KMS-11 (cell line): ENCODE measurements at regions not wholly inside any gene's neighbourhood (a gene's known extent, or its start where the extent isn't known, plus 50 kb on each side); places are given as distances from the start of the nearest gene placed in this dataset.

Experiments used
- H2AFZ ChIP-seq: fragments of 200-600 bp; sonication (generic); 2 replicates; pipeline ENCODE4 v1.6.1; 2016; ENCODE audit warnings: antibody characterized with exemption, mixed run types, low read depth
- H3K27ac ChIP-seq: fragments of 200-600 bp; sonication (generic); 2 replicates; pipeline ENCODE4 v1.6.1; 2016; ENCODE audit warnings: mild to moderate bottlenecking, mixed run types
- H3K27me3 ChIP-seq: fragments of 200-600 bp; sonication (generic); 2 replicates; pipeline ENCODE4 v1.6.1; 2017; ENCODE audit warnings: mild to moderate bottlenecking, low read depth, mixed run types, moderate library complexity; ENCODE audit not compliant: insufficient read depth
- H3K36me3 ChIP-seq: fragments of 200-600 bp; sonication (generic); 2 replicates; pipeline ENCODE4 v1.6.1; 2017; ENCODE audit warnings: mild to moderate bottlenecking, mixed run types; ENCODE audit not compliant: insufficient read depth
- H3K4me1 ChIP-seq: fragments of 200-600 bp; sonication (generic); 2 replicates; pipeline ENCODE4 v1.6.1; 2016; ENCODE audit warnings: mild to moderate bottlenecking, low read depth, mixed run types; ENCODE audit not compliant: poor library complexity, severe bottlenecking
- H3K4me2 ChIP-seq: fragments of 200-600 bp; sonication (generic); 2 replicates; pipeline ENCODE4 v1.7.0; 2016; ENCODE audit warnings: mild to moderate bottlenecking, mixed run types
- H3K4me3 ChIP-seq: fragments of 200-600 bp; sonication (generic); IDR thresholded peaks from 2 replicates; pipeline ENCODE4 v1.6.1; 2017; ENCODE audit warnings: low read depth, low read length, mixed read lengths; ENCODE audit not compliant: insufficient read depth
- H3K79me2 ChIP-seq: fragments of 200-600 bp; sonication (generic); 2 replicates; pipeline ENCODE4 v1.6.1; 2016; ENCODE audit warnings: low read depth, mixed run types; ENCODE audit not compliant: insufficient read depth
- H3K9ac ChIP-seq: fragments of 200-600 bp; sonication (generic); 2 replicates; pipeline ENCODE4 v1.6.1; 2016; ENCODE audit warnings: mild to moderate bottlenecking, mixed run types
- H4K20me1 ChIP-seq: fragments of 200-600 bp; sonication (generic); 2 replicates; pipeline ENCODE4 v1.6.1; 2016; ENCODE audit warnings: mild to moderate bottlenecking, mixed run types; ENCODE audit not compliant: insufficient read depth
- CTCF ChIP-seq: fragments of 200-600 bp; sonication (generic); conservative IDR thresholded peaks from 2 replicates; pipeline ENCODE4 v1.6.1; 2017; ENCODE audit warnings: low read depth, mild to moderate bottlenecking, antibody characterized with exemption, low read length, moderate library complexity, mixed read lengths

GRCh38 chr4:160399826-160400225, 1296.9 kb downstream of the RAPGEF2 start:
- H3K36me3 ChIP-seq: no peaks in the 10 kb centered on the region
- no peaks in the 10 kb centered on the region for H3K79me2 ChIP-seq
- H4K20me1 ChIP-seq: no peaks in the 10 kb centered on the region
- no peak overlapping the region for H3K9ac ChIP-seq
- H3K4me3 ChIP-seq: no peak overlapping the region
- no peaks in the 10 kb centered on the region for H3K4me1 ChIP-seq
- H3K4me2 ChIP-seq: no peak overlapping the region
- H3K27ac ChIP-seq: no peak overlapping the region
- no peak for TF ChIP-seq CTCF
- H3K27me3 ChIP-seq: no peaks in the 10 kb centered on the region
- H2AFZ ChIP-seq: no peak overlapping the region

GRCh38 chr4:160403081-160403480, 1300.2 kb downstream of the RAPGEF2 start:
- no peak overlapping the region for H3K9ac ChIP-seq
- H3K27ac ChIP-seq: no peak overlapping the region
- no peaks in the 10 kb centered on the region for H3K4me1 ChIP-seq
- no peaks in the 10 kb centered on the region for H3K36me3 ChIP-seq
- TF ChIP-seq CTCF: no peak
- H3K4me2 ChIP-seq: no peak overlapping the region
- H3K79me2 ChIP-seq: no peaks in the 10 kb centered on the region
- H2AFZ ChIP-seq: no peak overlapping the region
- no peak overlapping the region for H3K4me3 ChIP-seq
- no peaks in the 10 kb centered on the region for H3K27me3 ChIP-seq
- H4K20me1 ChIP-seq: no peaks in the 10 kb centered on the region

GRCh38 chr4:160406263-160406825, 1303.5 kb downstream of the RAPGEF2 start:
- Histone ChIP-seq H3K4me2 (no peak overlapping the region), H3K79me2 (no peaks in the 10 kb centered on the region), H3K27me3 (no peaks in the 10 kb centered on the region), H4K20me1 (no peaks in the 10 kb centered on the region), H3K36me3 (no peaks in the 10 kb centered on the region), H3K9ac (no peak overlapping the region), H3K27ac (no peak overlapping the region), H2AFZ (no peak overlapping the region), H3K4me1 (no peaks in the 10 kb centered on the region), H3K4me3 (no peak overlapping the region)
- no peak for TF ChIP-seq CTCF

DNA sequence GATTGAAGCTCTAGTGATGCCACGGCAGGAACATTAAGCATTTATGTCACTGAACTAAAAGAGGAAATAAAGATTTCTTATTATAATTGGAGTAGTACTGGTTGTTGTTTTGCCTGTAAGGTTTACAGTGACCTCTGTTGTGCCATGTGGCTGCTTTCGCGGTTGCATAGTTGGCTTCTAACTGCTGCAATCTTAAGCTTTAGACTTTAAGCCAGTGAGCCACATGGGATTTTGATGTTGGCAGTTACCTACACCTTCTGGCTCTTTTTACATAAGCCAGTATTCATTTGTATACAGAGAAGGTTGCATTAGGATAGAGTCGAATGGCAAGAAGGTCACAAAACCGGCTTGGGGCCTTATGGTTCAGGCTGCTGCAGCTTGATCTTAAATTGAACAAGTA, 1311.6 kb downstream of the RAPGEF2 start:
- H3K27ac ChIP-seq: no peak overlapping the region
- H4K20me1 ChIP-seq: no peaks in the 10 kb centered on the region
- H2AFZ ChIP-seq: no peak overlapping the region
- no peaks in the 10 kb centered on the region for H3K27me3 ChIP-seq
- no peaks in the 10 kb centered on the region for H3K4me1 ChIP-seq
- no peaks in the 10 kb centered on the region for H3K36me3 ChIP-seq
- TF ChIP-seq CTCF: no peak
- H3K9ac ChIP-seq: no peak overlapping the region
- no peaks in the 10 kb centered on the region for H3K79me2 ChIP-seq
- no peak overlapping the region for H3K4me2 ChIP-seq
- H3K4me3 ChIP-seq: no peak overlapping the region
